ENCODE measurements at regions not wholly inside any gene's neighbourhood (a gene's known extent, or its start where the extent isn't known, plus 50 kb on each side); places are given as distances from the start of the nearest gene placed in this dataset.

- DNase-seq = no peak
- TF ChIP-seq CTCF (IDR thresholded peaks at IDR 0.05) (no peak), POLR2A (IDR thresholded peaks at IDR 0.05) (no peak)
- 41 to 43% methylated on average over 1 of the region's 1 CpG for WGBS, 2 donors
- no peak overlapping the region for H3K27ac ChIP-seq
- no peaks in the 10 kb centered on the region for H3K9me3 ChIP-seq
- H3K27me3 ChIP-seq = no peaks in the 10 kb centered on the region
- no peak for ATAC-seq
- intact Hi-C loops (cut with DNase I) = no loop called here
- H3K36me3 ChIP-seq (replicated peaks in 1 of 2; ENCODE audit: insufficient read depth in 1 of 2, low read depth in 2 of 2) = no peaks in the 10 kb centered on the region
- H3K4me1 ChIP-seq = no peaks in the 10 kb centered on the region
- no peak overlapping the region for H3K4me3 ChIP-seq
Measured at GRCh38 chr13:56338421-56338820, 802.3 kb upstream of the PRR20A start.

DNA sequence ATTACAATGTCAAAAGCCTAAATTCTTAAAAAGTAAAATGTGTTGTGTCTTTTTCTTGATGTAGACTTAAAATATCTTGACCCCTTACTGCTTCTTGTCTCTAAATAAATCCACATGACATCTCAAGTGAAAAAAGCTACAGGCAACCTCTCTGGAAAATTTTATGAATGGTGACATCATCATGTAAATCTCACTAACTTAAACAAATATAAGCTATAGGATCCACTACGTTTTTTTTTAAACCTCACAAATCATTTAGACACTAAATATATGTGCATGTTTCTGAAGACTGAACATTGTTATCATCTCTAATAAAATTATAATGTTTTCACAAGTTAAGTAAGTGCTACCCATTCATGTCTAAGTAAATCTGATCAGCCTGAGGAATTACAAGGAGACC lies 793.7 kb upstream of the PRR20A start:
- H3K9me3 ChIP-seq = no peaks in the 10 kb centered on the region
- ATAC-seq (no peak), DNase-seq (no peak)
- no peaks in the 10 kb centered on the region for H3K27me3 ChIP-seq
- no peaks in the 10 kb centered on the region for H3K4me1 ChIP-seq
- intact Hi-C loops (cut with DNase I) = no loop called here
- H3K4me3 ChIP-seq = no peak overlapping the region
- no peak overlapping the region for H3K27ac ChIP-seq
- no peaks in the 10 kb centered on the region for H3K36me3 ChIP-seq (replicated peaks in 1 of 2; ENCODE audit: insufficient read depth in 1 of 2, low read depth in 2 of 2)
- TF ChIP-seq CTCF (IDR thresholded peaks at IDR 0.05) = no peak
- no peak for TF ChIP-seq POLR2A (IDR thresholded peaks at IDR 0.05)
- 19 to 24% methylated on average over 1 of the region's 1 CpG for WGBS, 2 donors

- no peak overlapping the region for H3K27ac ChIP-seq
- 72 to 82% methylated on average over 2 of the region's 2 CpGs for WGBS, 2 donors
- no peak for TF ChIP-seq CTCF (IDR thresholded peaks at IDR 0.05)
- no peak for TF ChIP-seq POLR2A (IDR thresholded peaks at IDR 0.05)
- intact Hi-C loops (cut with DNase I) = no loop called here
- no peaks in the 10 kb centered on the region for H3K9me3 ChIP-seq
- no peaks in the 10 kb centered on the region for H3K36me3 ChIP-seq (replicated peaks in 1 of 2; ENCODE audit: insufficient read depth in 1 of 2, low read depth in 2 of 2)
- no peak for DNase-seq
- H3K4me1 ChIP-seq = no peaks in the 10 kb centered on the region
- no peak for ATAC-seq
- no peak overlapping the region for H3K4me3 ChIP-seq
- no peaks in the 10 kb centered on the region for H3K27me3 ChIP-seq
Measured at GRCh38 chr13:56349866-56350265, 790.9 kb upstream of the PRR20A start.

GRCh38 chr13:56351041-56351440 lies 789.7 kb upstream of the PRR20A start:
- Histone ChIP-seq H3K27me3 (no peaks in the 10 kb centered on the region), H3K36me3 (replicated peaks in 1 of 2; ENCODE audit: insufficient read depth in 1 of 2, low read depth in 2 of 2) (no peaks in the 10 kb centered on the region), H3K27ac (no peak overlapping the region), H3K9me3 (no peaks in the 10 kb centered on the region), H3K4me1 (no peaks in the 10 kb centered on the region), H3K4me3 (no peak overlapping the region)
- ATAC-seq = no peak
- intact Hi-C loops (cut with DNase I) = no loop called here
- no peak for TF ChIP-seq CTCF (IDR thresholded peaks at IDR 0.05)
- no peak for TF ChIP-seq POLR2A (IDR thresholded peaks at IDR 0.05)
- 36 to 54% methylated on average over 3 of the region's 3 CpGs for WGBS, 2 donors
- DNase-seq = no peak

- DNase-seq = no peak
Measured at GRCh38 chr13:56352361-56352760, 788.4 kb upstream of the PRR20A start.

More at GRCh38 chr13:56352361-56352760, 788.4 kb upstream of the PRR20A start:
- Histone ChIP-seq H3K4me3 (no peak overlapping the region), H3K9me3 (no peaks in the 10 kb centered on the region), H3K27me3 (no peaks in the 10 kb centered on the region), H3K4me1 (no peaks in the 10 kb centered on the region), H3K36me3 (replicated peaks in 1 of 2; ENCODE audit: insufficient read depth in 1 of 2, low read depth in 2 of 2) (no peaks in the 10 kb centered on the region), H3K27ac (no peak overlapping the region)
- TF ChIP-seq CTCF (IDR thresholded peaks at IDR 0.05) = no peak
- TF ChIP-seq POLR2A (IDR thresholded peaks at IDR 0.05) = no peak
- intact Hi-C loops (cut with DNase I) = no loop called here
- no peak for ATAC-seq
- 61 to 72% methylated on average over 4 of the region's 4 CpGs for WGBS, 2 donors
